ENCODE measurements at regions not wholly inside any gene's neighbourhood (a gene's known extent, or its start where the extent isn't known, plus 50 kb on each side); places are given as distances from the start of the nearest gene placed in this dataset.
"Not testable (repeated sequence)": the region's sequence is repeated elsewhere in the genome, so short reads cannot be mapped to it uniquely, and the experiment has no call there.

- Histone ChIP-seq H3K27me3 (replicated peaks; ENCODE audit: control insufficient read depth, insufficient read depth, low read length, poor library complexity, severe bottlenecking) (no peaks in the 10 kb centered on the region), H3K4me1 (ENCODE audit: control insufficient read depth, insufficient read depth, low read length, poor library complexity, severe bottlenecking) (no peaks in the 10 kb centered on the region), H3K27ac (ENCODE audit: insufficient read depth, low read length, poor library complexity, severe bottlenecking) (no peak overlapping the region), H3K36me3 (ENCODE audit: control insufficient read depth, insufficient read depth, low read length) (no peaks in the 10 kb centered on the region), H3K4me3 (ENCODE audit: insufficient read depth, low read depth, low read length, poor library complexity, severe bottlenecking) (no peak overlapping the region), H3K9me3 (ENCODE audit: control insufficient read depth, low read length) (no peaks in the 10 kb centered on the region)
- DNase-seq: no peak
Observed at GRCh38 chr13:44744880-44745633, 168.9 kb upstream of the TSC22D1 start.

- Histone ChIP-seq H3K9me3 (ENCODE audit: control insufficient read depth, low read length) (no peaks in the 10 kb centered on the region), H3K36me3 (ENCODE audit: control insufficient read depth, insufficient read depth, low read length) (no peaks in the 10 kb centered on the region), H3K4me1 (ENCODE audit: control insufficient read depth, insufficient read depth, low read length, poor library complexity, severe bottlenecking) (no peaks in the 10 kb centered on the region), H3K27me3 (replicated peaks; ENCODE audit: control insufficient read depth, insufficient read depth, low read length, poor library complexity, severe bottlenecking) (no peaks in the 10 kb centered on the region), H3K27ac (ENCODE audit: insufficient read depth, low read length, poor library complexity, severe bottlenecking) (no peak overlapping the region), H3K4me3 (ENCODE audit: insufficient read depth, low read depth, low read length, poor library complexity, severe bottlenecking) (no peak overlapping the region)
- DNase-seq: no peak
Observed at GRCh38 chr13:44739539-44739938, 163.4 kb upstream of the TSC22D1 start.

GRCh38 chr13:44739120-44739519 lies 163.0 kb upstream of the TSC22D1 start:
- Histone ChIP-seq H3K27ac (ENCODE audit: insufficient read depth, low read length, poor library complexity, severe bottlenecking) (no peak overlapping the region), H3K36me3 (ENCODE audit: control insufficient read depth, insufficient read depth, low read length) (no peaks in the 10 kb centered on the region), H3K4me1 (ENCODE audit: control insufficient read depth, insufficient read depth, low read length, poor library complexity, severe bottlenecking) (no peaks in the 10 kb centered on the region), H3K9me3 (ENCODE audit: control insufficient read depth, low read length) (no peaks in the 10 kb centered on the region), H3K4me3 (ENCODE audit: insufficient read depth, low read depth, low read length, poor library complexity, severe bottlenecking) (no peak overlapping the region), H3K27me3 (replicated peaks; ENCODE audit: control insufficient read depth, insufficient read depth, low read length, poor library complexity, severe bottlenecking) (no peaks in the 10 kb centered on the region)
- DNase-seq: no peak

- Histone ChIP-seq H3K9me3 (ENCODE audit: control insufficient read depth, low read length) (no peaks in the 10 kb centered on the region), H3K4me1 (ENCODE audit: control insufficient read depth, insufficient read depth, low read length, poor library complexity, severe bottlenecking) (no peaks in the 10 kb centered on the region), H3K4me3 (ENCODE audit: insufficient read depth, low read depth, low read length, poor library complexity, severe bottlenecking) (no peak overlapping the region), H3K27ac (ENCODE audit: insufficient read depth, low read length, poor library complexity, severe bottlenecking) (no peak overlapping the region), H3K27me3 (replicated peaks; ENCODE audit: control insufficient read depth, insufficient read depth, low read length, poor library complexity, severe bottlenecking) (no peaks in the 10 kb centered on the region), H3K36me3 (ENCODE audit: control insufficient read depth, insufficient read depth, low read length) (no peaks in the 10 kb centered on the region)
- DNase-seq: no peak
Observed at GRCh38 chr13:44738463-44738862, 162.3 kb upstream of the TSC22D1 start.

GRCh38 chr13:44735806-44736205 lies 159.7 kb upstream of the TSC22D1 start:
- Histone ChIP-seq H3K4me1 (ENCODE audit: control insufficient read depth, insufficient read depth, low read length, poor library complexity, severe bottlenecking) (no peaks in the 10 kb centered on the region), H3K4me3 (ENCODE audit: insufficient read depth, low read depth, low read length, poor library complexity, severe bottlenecking) (no peak overlapping the region), H3K27ac (ENCODE audit: insufficient read depth, low read length, poor library complexity, severe bottlenecking) (no peak overlapping the region), H3K9me3 (ENCODE audit: control insufficient read depth, low read length) (no peaks in the 10 kb centered on the region), H3K36me3 (ENCODE audit: control insufficient read depth, insufficient read depth, low read length) (no peaks in the 10 kb centered on the region), H3K27me3 (replicated peaks; ENCODE audit: control insufficient read depth, insufficient read depth, low read length, poor library complexity, severe bottlenecking) (no peaks in the 10 kb centered on the region)
- DNase-seq: no peak

GRCh38 chr13:44734201-44734707 lies 158.1 kb upstream of the TSC22D1 start:
- H3K4me1 ChIP-seq (ENCODE audit: control insufficient read depth, insufficient read depth, low read length, poor library complexity, severe bottlenecking): no peaks in the 10 kb centered on the region
- no peaks in the 10 kb centered on the region for H3K27me3 ChIP-seq (replicated peaks; ENCODE audit: control insufficient read depth, insufficient read depth, low read length, poor library complexity, severe bottlenecking)
- no peak for DNase-seq
- no peaks in the 10 kb centered on the region for H3K9me3 ChIP-seq (ENCODE audit: control insufficient read depth, low read length)
- no peaks in the 10 kb centered on the region for H3K36me3 ChIP-seq (ENCODE audit: control insufficient read depth, insufficient read depth, low read length)
- no peak overlapping the region for H3K4me3 ChIP-seq (ENCODE audit: insufficient read depth, low read depth, low read length, poor library complexity, severe bottlenecking)
- no peak overlapping the region for H3K27ac ChIP-seq (ENCODE audit: insufficient read depth, low read length, poor library complexity, severe bottlenecking)

- no peaks in the 10 kb centered on the region for H3K4me1 ChIP-seq (ENCODE audit: control insufficient read depth, insufficient read depth, low read length, poor library complexity, severe bottlenecking)
- no peak overlapping the region for H3K27ac ChIP-seq (ENCODE audit: insufficient read depth, low read length, poor library complexity, severe bottlenecking)
- no peaks in the 10 kb centered on the region for H3K27me3 ChIP-seq (replicated peaks; ENCODE audit: control insufficient read depth, insufficient read depth, low read length, poor library complexity, severe bottlenecking)
- no peak for DNase-seq
- H3K36me3 ChIP-seq (ENCODE audit: control insufficient read depth, insufficient read depth, low read length): no peaks in the 10 kb centered on the region
- H3K4me3 ChIP-seq (ENCODE audit: insufficient read depth, low read depth, low read length, poor library complexity, severe bottlenecking): no peak overlapping the region
- no peaks in the 10 kb centered on the region for H3K9me3 ChIP-seq (ENCODE audit: control insufficient read depth, low read length)
Observed at GRCh38 chr13:44732503-44733098, 156.5 kb upstream of the TSC22D1 start.

GRCh38 chr13:44730851-44731250 lies 154.7 kb upstream of the TSC22D1 start:
- DNase-seq: no peak
- no peaks in the 10 kb centered on the region for H3K4me1 ChIP-seq (ENCODE audit: control insufficient read depth, insufficient read depth, low read length, poor library complexity, severe bottlenecking)
- no peaks in the 10 kb centered on the region for H3K27me3 ChIP-seq (replicated peaks; ENCODE audit: control insufficient read depth, insufficient read depth, low read length, poor library complexity, severe bottlenecking)
- H3K9me3 ChIP-seq (ENCODE audit: control insufficient read depth, low read length): no peaks in the 10 kb centered on the region
- no peak overlapping the region for H3K4me3 ChIP-seq (ENCODE audit: insufficient read depth, low read depth, low read length, poor library complexity, severe bottlenecking)
- H3K27ac ChIP-seq (ENCODE audit: insufficient read depth, low read length, poor library complexity, severe bottlenecking): no peak overlapping the region
- H3K36me3 ChIP-seq (ENCODE audit: control insufficient read depth, insufficient read depth, low read length): no peaks in the 10 kb centered on the region

GRCh38 chr13:44730099-44730498 lies 154.0 kb upstream of the TSC22D1 start:
- Histone ChIP-seq H3K4me3 (ENCODE audit: insufficient read depth, low read depth, low read length, poor library complexity, severe bottlenecking) (no peak overlapping the region), H3K27me3 (replicated peaks; ENCODE audit: control insufficient read depth, insufficient read depth, low read length, poor library complexity, severe bottlenecking) (no peaks in the 10 kb centered on the region), H3K9me3 (ENCODE audit: control insufficient read depth, low read length) (no peaks in the 10 kb centered on the region), H3K36me3 (ENCODE audit: control insufficient read depth, insufficient read depth, low read length) (no peaks in the 10 kb centered on the region), H3K27ac (ENCODE audit: insufficient read depth, low read length, poor library complexity, severe bottlenecking) (no peak overlapping the region), H3K4me1 (ENCODE audit: control insufficient read depth, insufficient read depth, low read length, poor library complexity, severe bottlenecking) (no peaks in the 10 kb centered on the region)
- DNase-seq: no peak

- DNase-seq; H3K9me3 ChIP-seq (ENCODE audit: control insufficient read depth, low read length); H3K36me3 ChIP-seq (ENCODE audit: control insufficient read depth, insufficient read depth, low read length); H3K4me3 ChIP-seq (ENCODE audit: insufficient read depth, low read depth, low read length, poor library complexity, severe bottlenecking); H3K27ac ChIP-seq (ENCODE audit: insufficient read depth, low read length, poor library complexity, severe bottlenecking); H3K27me3 ChIP-seq (replicated peaks; ENCODE audit: control insufficient read depth, insufficient read depth, low read length, poor library complexity, severe bottlenecking); H3K4me1 ChIP-seq (ENCODE audit: control insufficient read depth, insufficient read depth, low read length, poor library complexity, severe bottlenecking): not testable (repeated sequence)
Observed at GRCh38 chr13:44727591-44727990, 151.5 kb upstream of the TSC22D1 start.

All from effector memory CD4-positive, alpha-beta T cell (primary cell).